Right renal pelvis (tissue), 4 donors: ENCODE measurements at regions not wholly inside any gene's neighbourhood (a gene's known extent, or its start where the extent isn't known, plus 50 kb on each side); places are given as distances from the start of the nearest gene placed in this dataset.
"Not testable (repeated sequence)": the region's sequence is repeated elsewhere in the genome, so short reads cannot be mapped to it uniquely, and the experiment has no call there.

Experiments used
- DNase-seq, 4 donors: peaks; one replicate each; pipeline ENCODE4 v3.0.0-alpha.2; 2013; ENCODE audit warnings: low read depth in 4 of 4, low spot score in 3 of 4, missing footprints in 1 of 4

DNA sequence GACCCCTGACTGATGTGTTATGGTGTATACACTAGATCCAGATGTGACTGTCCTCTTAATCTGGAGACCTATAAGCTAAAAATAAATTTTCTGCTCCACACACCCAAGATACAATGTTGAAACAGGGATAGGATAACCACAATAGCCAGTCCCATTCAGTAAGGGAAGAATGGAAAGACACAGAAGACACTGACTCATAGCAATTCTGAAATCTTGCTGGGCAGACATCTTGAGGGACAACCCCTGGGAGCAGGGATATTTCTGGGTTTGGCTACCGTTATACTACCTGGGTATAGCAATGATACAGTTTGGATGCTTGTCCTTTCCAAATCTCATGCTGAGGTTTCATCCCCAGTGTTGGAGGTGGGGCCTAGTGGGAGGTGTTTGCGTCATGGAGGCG is 93.9 kb downstream of the BUD13 start:
- DNase-seq, result no peak

- DNase-seq, result not testable (repeated sequence)
These were observed 105.5 kb downstream of the BUD13 start for GRCh38 chr11:116667318-116667717.

- DNase-seq, result not testable (repeated sequence)
These were observed 106.0 kb downstream of the BUD13 start for GRCh38 chr11:116666673-116667249.

GRCh38 chr11:116665523-116665922 is 107.3 kb downstream of the BUD13 start:
- DNase-seq, result no peak

DNA sequence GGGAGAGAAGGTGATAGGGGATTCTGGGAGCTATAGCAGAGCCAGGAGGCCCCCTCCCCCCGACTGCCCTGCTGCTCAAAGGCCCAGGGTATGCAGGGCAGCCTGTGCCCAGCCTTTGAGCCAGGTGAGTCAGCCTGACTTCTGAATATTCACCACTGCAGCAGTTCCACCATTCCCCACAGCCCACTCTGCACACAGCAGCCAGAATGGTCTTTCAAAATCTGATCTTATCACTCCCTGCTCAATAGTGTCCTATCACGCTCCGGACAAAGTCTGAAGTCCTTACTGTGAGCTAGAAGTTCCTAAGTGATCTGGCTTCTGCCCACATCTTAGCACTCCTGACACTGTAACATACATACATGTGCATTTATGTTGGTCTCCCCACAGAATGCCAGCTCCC is 111.7 kb downstream of the BUD13 start:
- DNase-seq, result no peak

DNA sequence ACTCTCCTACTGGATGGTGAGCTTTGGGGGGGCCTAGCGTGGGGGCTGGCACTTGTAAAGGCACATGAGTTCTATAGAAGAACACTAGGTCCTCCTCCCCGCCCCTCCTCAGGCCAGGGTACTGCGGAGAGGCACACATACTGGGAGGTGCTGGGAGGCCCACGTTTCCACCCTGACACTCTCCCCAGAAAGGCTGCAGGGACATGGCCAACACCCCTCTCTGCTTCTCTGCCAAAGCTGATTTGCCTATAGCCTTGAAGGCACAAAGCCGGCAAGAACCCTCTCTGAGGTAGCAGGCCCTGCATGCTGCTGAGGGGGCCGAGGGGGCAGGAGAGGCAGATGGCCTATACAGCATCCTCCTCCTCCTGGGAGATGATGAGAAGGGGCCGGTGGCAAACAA is 112.8 kb downstream of the BUD13 start:
- no peak for DNase-seq

DNA sequence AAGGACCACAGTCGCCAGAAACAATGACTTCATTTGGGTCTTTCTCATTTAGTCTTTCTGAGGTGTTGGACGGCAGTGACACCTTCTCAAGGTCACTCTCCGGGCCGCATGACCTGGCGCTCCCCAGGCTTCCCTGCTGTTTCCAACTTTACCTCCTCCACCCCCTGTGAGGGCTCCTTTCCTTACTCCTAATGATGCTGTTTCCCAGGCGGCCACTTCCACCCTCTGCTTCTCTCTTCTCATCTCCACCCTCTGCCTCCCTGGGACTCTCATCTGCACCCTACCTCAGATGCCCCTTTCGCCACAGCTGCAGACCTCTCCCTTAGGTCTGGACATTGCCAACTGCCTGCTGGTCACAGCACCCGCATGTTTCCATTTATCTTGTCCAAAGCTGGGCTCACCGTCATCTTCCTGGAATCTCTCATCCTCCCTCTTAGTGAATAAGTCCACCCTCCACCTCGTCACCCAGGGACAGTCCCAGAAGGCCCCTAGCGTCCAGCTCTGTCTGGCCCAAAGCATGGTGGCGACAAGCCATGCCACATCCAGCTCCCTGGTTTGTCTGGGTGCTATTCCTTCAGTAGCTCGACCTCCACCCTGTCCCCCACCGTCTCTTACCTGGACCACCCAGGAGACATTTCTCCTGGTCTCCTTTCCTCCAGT is 113.8 kb downstream of the BUD13 start:
- no peak for DNase-seq

GRCh38 chr11:116657842-116658825 is 114.7 kb downstream of the BUD13 start:
- DNase-seq, result no peak

DNA sequence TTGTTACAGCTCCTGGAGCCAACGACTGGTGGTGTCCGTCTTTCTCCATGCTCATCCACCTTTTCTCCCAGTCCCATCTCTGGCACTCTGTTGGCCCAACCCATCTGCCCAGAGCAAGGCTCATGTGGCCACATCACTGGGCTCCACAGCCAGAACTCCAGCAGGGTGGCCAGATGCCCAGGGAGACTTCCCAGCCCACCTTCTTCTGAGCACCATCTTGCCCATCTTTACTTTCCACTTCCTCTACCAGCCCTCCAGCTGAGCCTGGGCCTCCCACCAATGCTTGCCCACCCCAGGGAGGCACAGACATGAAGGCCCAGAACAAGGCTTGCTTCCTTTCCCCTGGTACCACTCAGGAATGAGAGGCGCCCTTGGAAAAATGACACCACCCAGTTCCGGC is 116.8 kb downstream of the BUD13 start:
- DNase-seq, result no peak

DNA sequence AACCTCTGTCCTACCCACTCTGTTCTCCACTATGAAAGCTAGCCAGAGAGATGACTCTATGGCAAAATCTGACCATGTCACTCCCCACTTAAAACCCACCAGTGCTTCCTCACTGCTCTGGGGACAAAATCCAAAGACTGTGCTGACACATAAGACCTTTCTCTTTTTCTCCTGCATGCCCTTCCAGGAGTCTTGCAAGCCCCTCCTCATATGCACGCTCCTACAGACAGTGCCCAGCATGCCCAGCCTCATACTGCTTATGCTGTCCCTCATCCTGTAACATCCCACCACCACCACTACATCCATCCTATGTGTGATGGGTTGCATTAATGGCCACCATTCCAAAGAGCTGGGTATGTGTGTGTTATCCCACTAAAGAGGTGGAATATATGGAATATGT is 118.3 kb downstream of the BUD13 start:
- DNase-seq, result no peak

DNA sequence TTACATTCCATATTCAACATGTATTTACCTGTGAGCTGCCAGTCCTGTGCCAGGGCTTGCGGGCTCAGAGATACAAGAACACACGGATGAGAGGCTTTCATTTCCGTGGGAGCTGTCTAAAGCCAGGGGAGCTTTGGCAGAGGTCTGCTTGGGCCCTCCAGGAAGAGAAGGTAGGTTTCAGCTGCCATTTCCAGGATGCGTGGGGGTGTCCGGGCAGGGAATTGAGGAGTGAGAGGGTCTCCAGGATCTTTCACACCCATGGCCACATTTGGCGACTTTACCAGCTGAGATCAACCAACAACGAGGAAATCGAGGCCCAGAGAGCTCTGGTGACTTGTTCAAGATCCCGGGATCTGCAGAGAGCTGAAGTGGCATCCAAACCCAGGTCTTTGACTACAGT is 119.6 kb downstream of the BUD13 start:
- DNase-seq, result no peak

GRCh38 chr11:116651737-116652237 is 121.0 kb downstream of the BUD13 start:
- DNase-seq, result no peak

- no peak for DNase-seq
These were observed 121.6 kb downstream of the BUD13 start for GRCh38 chr11:116651098-116651736.

- no peak for DNase-seq
These were observed 122.7 kb downstream of the BUD13 start for GRCh38 chr11:116650052-116650451.

DNA sequence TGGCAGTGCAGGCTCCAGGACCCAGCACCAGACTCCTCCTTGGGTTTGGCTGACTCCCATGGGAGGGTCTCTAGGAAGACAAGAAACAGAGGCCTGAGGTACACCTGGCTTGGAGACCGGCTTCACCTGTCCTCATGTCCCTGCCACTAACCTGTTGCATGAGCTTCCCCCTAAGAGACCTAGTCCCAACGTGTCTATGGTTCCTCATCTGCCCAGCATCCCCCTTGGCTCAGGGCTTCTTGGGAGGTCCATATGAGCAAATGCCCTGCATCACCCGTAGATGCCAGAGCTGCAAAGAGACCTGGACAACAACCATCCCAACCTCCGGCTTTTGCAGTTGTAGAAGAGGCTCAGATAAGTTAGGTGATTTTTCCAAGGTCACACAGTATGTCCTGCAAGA is 123.5 kb downstream of the BUD13 start:
- DNase-seq, result no peak

DNA sequence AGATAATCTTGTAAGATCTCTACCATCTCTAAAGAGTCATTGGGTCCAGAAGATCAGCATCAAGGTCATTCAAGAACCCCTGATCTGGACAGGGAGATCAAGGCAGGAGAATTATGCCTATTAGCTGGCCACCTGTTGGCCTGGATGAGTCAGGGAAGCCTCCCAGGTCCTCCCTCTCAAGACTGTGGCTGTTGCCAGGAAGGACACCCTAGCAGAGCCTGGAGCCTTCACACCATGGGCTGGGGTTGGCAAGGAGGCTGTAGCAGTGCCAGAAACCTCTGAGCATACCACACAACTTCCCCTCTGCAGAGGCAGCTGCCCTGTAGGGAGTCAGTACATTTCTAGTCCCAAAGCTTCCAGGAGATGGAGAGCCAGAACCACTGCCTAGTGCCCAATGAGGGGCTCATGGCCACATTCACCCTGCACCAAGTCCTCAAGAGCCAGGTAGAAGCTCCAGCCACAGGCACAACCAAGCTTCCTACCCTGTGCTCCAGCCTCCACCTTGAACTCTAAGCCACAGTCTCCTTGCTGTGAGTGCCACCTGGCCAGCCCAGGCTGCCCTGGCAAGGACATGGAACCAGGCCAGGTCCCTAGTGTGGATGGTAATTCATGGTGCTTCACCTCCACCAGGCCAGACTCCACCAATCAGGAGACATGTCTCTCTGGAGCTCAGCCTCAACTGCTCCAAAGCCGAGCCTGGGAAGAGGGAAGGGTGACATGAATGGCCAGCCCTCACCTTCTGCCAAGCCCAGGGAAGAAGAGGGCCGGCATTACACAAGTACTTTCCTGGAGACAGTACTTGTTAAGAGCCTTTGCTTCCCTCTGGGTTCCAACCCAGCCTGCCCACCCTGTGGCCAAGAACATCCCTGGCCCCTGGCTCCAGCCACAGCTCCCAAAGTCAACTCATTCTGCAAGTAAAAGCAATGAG is 124.3 kb downstream of the BUD13 start:
- DNase-seq, result no peak

- no peak for DNase-seq
These were observed 125.3 kb downstream of the BUD13 start for GRCh38 chr11:116647305-116648080.

DNA sequence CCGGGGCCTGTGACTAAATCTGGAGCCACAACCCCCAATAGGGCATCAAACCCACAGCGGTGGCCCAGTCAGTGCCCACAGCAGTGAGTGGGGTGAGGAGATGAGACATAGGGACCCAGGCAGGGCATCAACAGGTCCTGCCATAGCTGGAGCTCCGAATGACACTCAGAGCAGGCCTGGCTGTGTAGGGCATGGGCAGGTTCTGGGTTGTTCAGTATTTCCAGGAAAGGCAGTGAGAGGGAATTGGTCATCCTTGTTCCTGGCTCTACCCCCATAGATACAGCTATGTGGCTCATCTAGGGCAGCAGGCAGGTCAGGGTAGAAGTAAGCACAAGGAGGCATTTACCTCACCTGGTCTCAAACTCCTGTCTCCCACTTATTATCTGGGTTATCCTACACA is 126.6 kb downstream of the BUD13 start:
- no peak for DNase-seq

DNA sequence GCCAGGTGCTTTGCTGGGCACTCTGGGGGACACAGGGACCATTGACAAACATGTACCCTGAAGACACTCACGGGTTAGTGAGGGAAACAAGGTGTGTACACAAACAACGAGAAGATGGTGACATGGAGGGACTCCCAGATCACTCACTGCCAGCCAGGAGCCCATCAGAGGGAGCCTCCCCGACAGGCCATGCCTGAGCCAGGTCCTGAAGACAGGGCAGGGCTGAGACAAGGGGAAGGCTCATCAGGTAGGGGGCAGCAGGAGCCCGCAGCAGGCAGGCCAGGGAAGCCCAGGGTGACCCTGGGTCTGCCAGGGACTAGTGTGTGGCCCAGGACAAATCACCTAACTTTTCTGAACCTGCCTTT is 127.9 kb downstream of the BUD13 start:
- no peak for DNase-seq
